Astrocyte (in vitro differentiated cells and primary cell): ENCODE measurements at regions not wholly inside any gene's neighbourhood (a gene's known extent, or its start where the extent isn't known, plus 50 kb on each side); places are given as distances from the start of the nearest gene placed in this dataset.

Source experiments
- DNase-seq: peaks from one replicate; pipeline ENCODE4 v3.0.0-alpha.2; 2010; ENCODE audit warnings: low read depth
- FAIRE-seq: peaks from 2 replicates; lab custom pipeline; 2011; peaks lifted over from hg19 to GRCh38; lab: Jason Lieb, UNC
- H2AFZ ChIP-seq: 2 replicates; pipeline ENCODE4 v1.6.0; 2012; ENCODE audit warnings: low read depth, low read length, inconsistent platforms
- H3K27ac ChIP-seq: 2 replicates; pipeline ENCODE4 v1.5.1; 2011; ENCODE audit warnings: low read depth, low read length, inconsistent platforms
- H3K27me3 ChIP-seq: 2 replicates; pipeline ENCODE4 v1.6.0; 2011; ENCODE audit warnings: low read length, inconsistent platforms; ENCODE audit not compliant: insufficient read depth
- H3K36me3 ChIP-seq: 2 replicates; pipeline ENCODE4 v1.5.1; 2011; ENCODE audit warnings: low read length, inconsistent platforms; ENCODE audit not compliant: insufficient read depth
- H3K4me1 ChIP-seq: 2 replicates; pipeline ENCODE4 v1.5.1; 2011; ENCODE audit warnings: low read length, inconsistent platforms; ENCODE audit not compliant: insufficient read depth
- H3K4me2 ChIP-seq: 2 replicates; pipeline ENCODE4 v1.6.0; 2012; ENCODE audit warnings: low read length, inconsistent platforms
- H3K4me3 ChIP-seq: 2 replicates; pipeline ENCODE4 v1.5.1; 2011; ENCODE audit warnings: low read depth, mild to moderate bottlenecking, low read length, inconsistent platforms; ENCODE audit not compliant: insufficient read depth
- H3K79me2 ChIP-seq: 2 replicates; pipeline ENCODE4 v1.6.0; 2012; ENCODE audit warnings: mild to moderate bottlenecking, low read length, inconsistent platforms; ENCODE audit not compliant: insufficient read depth
- H3K9ac ChIP-seq: 2 replicates; pipeline ENCODE4 v1.6.0; 2012; ENCODE audit warnings: mild to moderate bottlenecking, low read length, inconsistent platforms
- H3K9me3 ChIP-seq: 2 replicates; pipeline ENCODE4 v1.5.1; 2012; ENCODE audit warnings: low read depth, mild to moderate bottlenecking, low read length, inconsistent platforms; ENCODE audit not compliant: insufficient read depth
- H4K20me1 ChIP-seq: 2 replicates; pipeline ENCODE4 v1.6.0; 2012; ENCODE audit warnings: low read length, inconsistent platforms; ENCODE audit not compliant: insufficient read depth
- H3K27ac Mint-ChIP-seq: one replicate; pipeline ENCODE4 v1.8.0; 2021; ENCODE audit warnings: mild to moderate bottlenecking, mixed read lengths; ENCODE audit not compliant: unreplicated experiment
- H3K27me3 Mint-ChIP-seq: one replicate; pipeline ENCODE4 v1.8.0; 2021; ENCODE audit warnings: low read depth, mixed read lengths; ENCODE audit not compliant: unreplicated experiment
- H3K36me3 Mint-ChIP-seq: one replicate; pipeline ENCODE4 v1.8.0; 2021; ENCODE audit warnings: low read depth, mixed read lengths; ENCODE audit not compliant: unreplicated experiment
- H3K4me1 Mint-ChIP-seq: one replicate; pipeline ENCODE4 v1.8.0; 2021; ENCODE audit warnings: low read depth, mixed read lengths; ENCODE audit not compliant: unreplicated experiment
- H3K4me3 Mint-ChIP-seq: one replicate; pipeline ENCODE4 v1.8.0; 2021; ENCODE audit warnings: mild to moderate bottlenecking, moderate library complexity, mixed read lengths; ENCODE audit not compliant: unreplicated experiment
- H3K9me3 Mint-ChIP-seq: one replicate; pipeline ENCODE4 v1.8.0; 2021; ENCODE audit warnings: mild to moderate bottlenecking, mixed read lengths; ENCODE audit not compliant: unreplicated experiment
- EZH2 ChIP-seq: IDR thresholded peaks from 2 replicates; pipeline ENCODE4 v1.6.1; 2012; ENCODE audit warnings: mild to moderate bottlenecking, low read length, inconsistent platforms; ENCODE audit not compliant: insufficient read depth
- TF ChIP-seq, protein P1 (sequence below): IDR thresholded peaks from 2 replicates; pipeline ENCODE4 v1.5.1; 2011; ENCODE audit warnings: low read depth, mild to moderate bottlenecking, inconsistent platforms, low read length, moderate library complexity; ENCODE audit not compliant: insufficient read depth

DNA sequence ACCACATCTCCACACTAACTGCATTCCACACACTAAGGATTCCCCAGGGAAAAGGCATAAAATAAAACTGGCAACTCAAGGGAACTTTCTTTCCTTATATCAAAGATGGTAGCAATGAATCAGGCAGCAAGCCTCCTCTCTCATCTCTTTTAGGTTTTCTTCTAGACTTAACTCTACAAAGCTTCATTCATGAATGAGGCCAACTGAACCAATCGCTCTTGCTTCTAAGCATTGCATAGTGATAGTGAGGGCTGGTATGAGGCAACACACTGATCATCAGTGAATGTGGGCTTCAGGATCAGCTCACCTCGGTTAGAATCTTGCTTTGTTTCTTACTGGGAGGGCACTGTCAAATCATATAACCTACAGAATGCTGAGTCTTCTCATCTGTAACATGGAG lies 1090.7 kb upstream of the MIR17HG start:
- Histone ChIP-seq H3K9me3 (no peaks in the 10 kb centered on the region), H4K20me1 (no peaks in the 10 kb centered on the region), H3K27me3 (no peaks in the 10 kb centered on the region), H3K4me3 (no peak overlapping the region), H3K4me1 (no peaks in the 10 kb centered on the region), H3K27ac (no peak overlapping the region), H2AFZ (no peak overlapping the region), H3K9ac (no peak overlapping the region), H3K79me2 (no peaks in the 10 kb centered on the region), H3K4me2 (no peak overlapping the region), H3K36me3 (no peaks in the 10 kb centered on the region)
- no peak overlapping the region for H3K27ac Mint-ChIP-seq
- DNase-seq (no peak), FAIRE-seq (no peak)
- no peaks in the 10 kb centered on the region for H3K27me3 Mint-ChIP-seq
- H3K36me3 Mint-ChIP-seq: no peaks in the 10 kb centered on the region
- no peak overlapping the region for H3K4me3 Mint-ChIP-seq
- H3K4me1 Mint-ChIP-seq: no peaks in the 10 kb centered on the region
- no peak for TF ChIP-seq EZH2
- TF ChIP-seq, protein P1, sequence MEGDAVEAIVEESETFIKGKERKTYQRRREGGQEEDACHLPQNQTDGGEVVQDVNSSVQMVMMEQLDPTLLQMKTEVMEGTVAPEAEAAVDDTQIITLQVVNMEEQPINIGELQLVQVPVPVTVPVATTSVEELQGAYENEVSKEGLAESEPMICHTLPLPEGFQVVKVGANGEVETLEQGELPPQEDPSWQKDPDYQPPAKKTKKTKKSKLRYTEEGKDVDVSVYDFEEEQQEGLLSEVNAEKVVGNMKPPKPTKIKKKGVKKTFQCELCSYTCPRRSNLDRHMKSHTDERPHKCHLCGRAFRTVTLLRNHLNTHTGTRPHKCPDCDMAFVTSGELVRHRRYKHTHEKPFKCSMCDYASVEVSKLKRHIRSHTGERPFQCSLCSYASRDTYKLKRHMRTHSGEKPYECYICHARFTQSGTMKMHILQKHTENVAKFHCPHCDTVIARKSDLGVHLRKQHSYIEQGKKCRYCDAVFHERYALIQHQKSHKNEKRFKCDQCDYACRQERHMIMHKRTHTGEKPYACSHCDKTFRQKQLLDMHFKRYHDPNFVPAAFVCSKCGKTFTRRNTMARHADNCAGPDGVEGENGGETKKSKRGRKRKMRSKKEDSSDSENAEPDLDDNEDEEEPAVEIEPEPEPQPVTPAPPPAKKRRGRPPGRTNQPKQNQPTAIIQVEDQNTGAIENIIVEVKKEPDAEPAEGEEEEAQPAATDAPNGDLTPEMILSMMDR: no peak
- peaks cover 8% of the 10 kb centered on the region for H3K9me3 Mint-ChIP-seq

DNA sequence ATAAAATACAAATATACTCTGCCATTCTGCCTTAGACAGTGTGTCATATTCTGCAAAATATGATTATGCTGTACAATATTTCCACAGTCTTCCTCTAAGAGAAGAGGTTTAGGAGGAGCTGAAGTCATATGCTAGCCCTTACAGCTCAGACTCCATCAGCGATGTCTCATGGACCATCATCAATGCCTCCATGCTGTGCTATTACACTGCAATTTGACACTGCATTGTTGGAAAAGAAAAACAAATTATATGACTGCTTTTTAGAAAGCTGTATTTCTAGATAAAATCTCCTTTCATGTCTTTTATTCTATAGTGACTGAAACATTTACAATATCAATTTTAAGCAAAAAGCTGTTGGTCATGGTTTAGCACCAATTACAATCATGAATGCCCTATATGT lies 1089.4 kb upstream of the MIR17HG start:
- Mint-ChIP-seq H3K27me3 (no peaks in the 10 kb centered on the region), H3K27ac (no peak overlapping the region), H3K4me1 (no peaks in the 10 kb centered on the region), H3K9me3 (peaks cover 4% of the 10 kb centered on the region), H3K36me3 (no peaks in the 10 kb centered on the region), H3K4me3 (no peak overlapping the region)
- Histone ChIP-seq H3K27me3 (no peaks in the 10 kb centered on the region), H3K4me2 (no peak overlapping the region), H2AFZ (no peak overlapping the region), H3K9ac (no peak overlapping the region), H3K27ac (no peak overlapping the region), H3K79me2 (no peaks in the 10 kb centered on the region), H3K4me1 (no peaks in the 10 kb centered on the region), H3K4me3 (no peak overlapping the region), H3K36me3 (no peaks in the 10 kb centered on the region), H3K9me3 (no peaks in the 10 kb centered on the region), H4K20me1 (no peaks in the 10 kb centered on the region)
- FAIRE-seq (no peak), DNase-seq (no peak)
- no peak for TF ChIP-seq EZH2
- TF ChIP-seq, protein P1: no peak

DNA sequence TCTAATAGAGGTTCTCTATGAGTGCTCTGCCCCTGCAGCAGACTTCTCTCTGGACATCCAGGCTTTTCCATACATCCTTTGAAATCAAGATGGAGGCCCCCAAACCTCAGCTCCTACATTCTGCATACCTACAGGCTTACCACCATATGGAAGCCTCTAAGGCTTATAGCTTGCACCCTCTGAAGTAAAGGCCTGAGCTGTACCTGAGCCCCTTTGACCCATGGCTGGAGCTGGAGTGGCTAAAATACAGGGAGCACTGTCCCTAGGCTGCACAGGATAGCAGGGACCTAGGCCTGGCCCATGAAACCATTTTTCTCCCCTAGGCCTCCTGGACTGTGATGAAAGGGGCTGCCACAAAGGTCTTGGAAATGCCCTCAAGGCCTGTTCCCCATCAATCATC lies 1086.1 kb upstream of the MIR17HG start:
- Histone ChIP-seq H3K27me3 (no peaks in the 10 kb centered on the region), H4K20me1 (no peaks in the 10 kb centered on the region), H3K27ac (no peak overlapping the region), H3K9me3 (no peaks in the 10 kb centered on the region), H3K4me2 (no peak overlapping the region), H3K4me3 (no peak overlapping the region), H3K4me1 (no peaks in the 10 kb centered on the region), H2AFZ (no peak overlapping the region), H3K79me2 (no peaks in the 10 kb centered on the region), H3K36me3 (no peaks in the 10 kb centered on the region), H3K9ac (no peak overlapping the region)
- Mint-ChIP-seq H3K4me1 (no peaks in the 10 kb centered on the region), H3K27ac (no peak overlapping the region), H3K9me3 (peaks cover 2% of the 10 kb centered on the region), H3K27me3 (no peaks in the 10 kb centered on the region), H3K4me3 (no peak overlapping the region), H3K36me3 (no peaks in the 10 kb centered on the region)
- no peak for FAIRE-seq
- no peak for DNase-seq
- TF ChIP-seq, protein P1: no peak
- no peak for TF ChIP-seq EZH2
